Endothelial cell of umbilical vein (primary cell): ENCODE measurements at regions not wholly inside any gene's neighbourhood (a gene's known extent, or its start where the extent isn't known, plus 50 kb on each side); places are given as distances from the start of the nearest gene placed in this dataset.

ENCODE experiments used
- BruUV-seq: library from RNA; stranded (reverse); fragments of 400-500 nt; replicated peaks from 2 replicates; lab custom pipeline; 2021; lab: Mats Ljungman, UMichigan
- CTCF ChIA-PET: fragments of 300-600, 350-600 bp; sonication (Branson Sonifier 250); formaldehyde crosslinking; loops from one replicate; lab custom pipeline; 2021; ENCODE audit warnings: antibody characterized with exemption, inconsistent platforms; lab: Charles Lee
- POLR2A ChIA-PET: fragments of 300-600, 350-600 bp; sonication (Branson Sonifier 250); formaldehyde crosslinking; loops from one replicate; lab custom pipeline; 2021; ENCODE audit warnings: antibody characterized with exemption, inconsistent platforms; lab: Charles Lee
- DNase-seq: peaks from one replicate; pipeline ENCODE4 v3.0.0-alpha.2; 2011; ENCODE audit warnings: low read depth, low spot score
- FAIRE-seq: peaks from 2 replicates; lab custom pipeline; 2011; peaks lifted over from hg19 to GRCh38; lab: Jason Lieb, UNC
- H2AFZ ChIP-seq: 2 replicates; pipeline ENCODE4 v1.6.0; 2012; ENCODE audit warnings: low read depth, low read length, control low read depth, inconsistent platforms
- H3K27ac ChIP-seq: 2 replicates; pipeline ENCODE4 v1.5.1; 2011; ENCODE audit warnings: low read depth, mild to moderate bottlenecking, control low read depth, low read length, moderate library complexity; ENCODE audit not compliant: insufficient read depth
- H3K27me3 ChIP-seq, 2 experiments: 2 replicates each; pipeline versions ENCODE4 v1.6.0 to v1.6.1; 2011; ENCODE audit warnings: low read length in 2 of 2, mixed read lengths in 1 of 2; ENCODE audit not compliant: control insufficient read depth in 2 of 2, insufficient read depth in 2 of 2
- H3K36me3 ChIP-seq, 2 experiments: 2 replicates in 1 of 2; 3 replicates in 1 of 2; pipeline ENCODE4 v1.5.1; 2011; ENCODE audit warnings: low read length in 2 of 2, mild to moderate bottlenecking in 1 of 2, moderate library complexity in 1 of 2; ENCODE audit not compliant: control insufficient read depth in 2 of 2, insufficient read depth in 2 of 2; ENCODE audit errors: extremely low read depth in 1 of 2
- H3K4me1 ChIP-seq: 3 replicates; pipeline ENCODE4 v1.5.1; 2011; ENCODE audit warnings: mild to moderate bottlenecking, low read length; ENCODE audit not compliant: control insufficient read depth, insufficient read depth; ENCODE audit errors: extremely low read depth
- H3K4me2 ChIP-seq: 2 replicates; pipeline ENCODE4 v1.6.1; 2011; ENCODE audit warnings: low read length, control low read depth, mixed read lengths; ENCODE audit not compliant: insufficient read depth
- H3K4me3 ChIP-seq, 3 experiments: fragments of 200-600 bp in 1 of 3; sonication (generic), shearing (Covaris generic) in 1 of 3; replicated peaks in 1 of 3; 2 replicates each; pipeline ENCODE4 v1.5.1; 2011 to 2016; ENCODE audit warnings: control low read depth in 3 of 3, low read length in 3 of 3, mild to moderate bottlenecking in 2 of 3, inconsistent platforms in 1 of 3, low read depth in 1 of 3, moderate library complexity in 1 of 3; ENCODE audit not compliant: insufficient read depth in 1 of 3
- H3K79me2 ChIP-seq: 2 replicates; pipeline ENCODE4 v1.6.0; 2012; ENCODE audit warnings: low read length, inconsistent platforms; ENCODE audit not compliant: control insufficient read depth, insufficient read depth
- H3K9ac ChIP-seq: replicated peaks from 2 replicates; pipeline ENCODE3; 2011; ENCODE audit warnings: low read length, control low read depth; ENCODE audit not compliant: insufficient read depth; ENCODE audit errors: extremely low read depth
- H3K9me1 ChIP-seq: replicated peaks from 3 replicates; pipeline ENCODE4 v1.6.0; 2011; ENCODE audit warnings: mild to moderate bottlenecking, low read length; ENCODE audit not compliant: control insufficient read depth, insufficient read depth; ENCODE audit errors: extremely low read depth
- H3K9me3 ChIP-seq: replicated peaks from 2 replicates; pipeline ENCODE4 v1.5.1; 2012; ENCODE audit warnings: low read length, inconsistent platforms; ENCODE audit not compliant: control insufficient read depth, insufficient read depth
- H4K20me1 ChIP-seq: replicated peaks from 2 replicates; pipeline ENCODE3; 2011; ENCODE audit warnings: mild to moderate bottlenecking, low read length; ENCODE audit not compliant: control insufficient read depth, insufficient read depth; ENCODE audit errors: extremely low read depth
- CTCF ChIP-seq, 2 donors: IDR thresholded peaks; 1 replicate in 1 of 2; 2 replicates in 1 of 2; pipeline ENCODE4 v1.5.1; 2011; ENCODE audit warnings: low read length in 2 of 2, mild to moderate bottlenecking in 2 of 2, moderate library complexity in 2 of 2, control low read depth in 1 of 2, inconsistent platforms in 1 of 2, low read depth in 1 of 2; ENCODE audit not compliant: insufficient read depth in 1 of 2; ENCODE audit errors: extremely low read depth in 1 of 2
- EZH2 ChIP-seq: IDR thresholded peaks from 2 replicates; pipeline ENCODE4 v1.6.1; 2012; ENCODE audit warnings: borderline replicate concordance, low read depth, mild to moderate bottlenecking, moderate library complexity, low read length, inconsistent platforms; ENCODE audit not compliant: severe bottlenecking
- FOS ChIP-seq: IDR thresholded peaks from 2 replicates; pipeline ENCODE4 v1.6.1; 2011; ENCODE audit warnings: mild to moderate bottlenecking, low read length, moderate library complexity, borderline replicate concordance; ENCODE audit not compliant: insufficient read depth
- GATA2 ChIP-seq: IDR thresholded peaks from 2 replicates; pipeline ENCODE4 v1.7.0; 2011; ENCODE audit warnings: low read depth, mild to moderate bottlenecking, moderate library complexity, mixed read lengths, low read length; ENCODE audit not compliant: insufficient read length, insufficient read depth
- JUN ChIP-seq: IDR thresholded peaks from 2 replicates; pipeline ENCODE4 v1.6.1; 2011; ENCODE audit warnings: borderline replicate concordance, low read depth; ENCODE audit not compliant: insufficient read length, insufficient read depth
- MYC ChIP-seq: IDR thresholded peaks from one replicate; pipeline ENCODE4 v1.6.1; 2011; ENCODE audit warnings: mild to moderate bottlenecking, low read depth, low read length
- POLR2A ChIP-seq: IDR thresholded peaks from 2 replicates; pipeline ENCODE4 v1.6.1; 2012; ENCODE audit warnings: low read depth, mild to moderate bottlenecking, control low read depth, low read length
- POLR2AphosphoS5 ChIP-seq: IDR thresholded peaks from 2 replicates; pipeline ENCODE4 v1.6.1; 2012; ENCODE audit warnings: low read depth, mild to moderate bottlenecking, control low read depth, low read length, moderate library complexity; ENCODE audit not compliant: insufficient read depth
- dilution Hi-C: fragments of 300-500 bp; cut with MboI; formaldehyde crosslinking; loops from one replicate; pipeline ENCODE4 v1.15.0; 2019; ENCODE audit warnings: low sequenced_read_pairs; ENCODE audit not compliant: extremely low pct_ligation_motif_present
- intact Hi-C: fragments of 100-400 bp; cut with micrococcal nuclease; formaldehyde crosslinking; loops from one replicate; pipeline ENCODE4 v1.10.0; 2022
- TF ChIP-seq, protein P1 (sequence below): IDR thresholded peaks from 2 replicates; pipeline ENCODE4 v1.6.1; 2011; ENCODE audit not compliant: insufficient read depth, insufficient read length

- ChIA-PET CTCF (interaction anchor here (1.5 kb wide), 1 partner anchor 195 kb away, joined by 3 read pairs; no protein-coding TSS in a partner anchor), POLR2A (no interaction called here)
- H3K9me3 ChIP-seq = no peaks in the 10 kb centered on the region
- H3K79me2 ChIP-seq = no peaks in the 10 kb centered on the region
- FAIRE-seq = no peak
- no peak overlapping the region for H3K27ac ChIP-seq
- no peak overlapping the region for H3K9ac ChIP-seq
- H3K27me3 ChIP-seq = no peaks in the 10 kb centered on the region
- H3K36me3 ChIP-seq = no peaks in the 10 kb centered on the region
- no peak for TF ChIP-seq FOS
- TF ChIP-seq, protein P1, sequence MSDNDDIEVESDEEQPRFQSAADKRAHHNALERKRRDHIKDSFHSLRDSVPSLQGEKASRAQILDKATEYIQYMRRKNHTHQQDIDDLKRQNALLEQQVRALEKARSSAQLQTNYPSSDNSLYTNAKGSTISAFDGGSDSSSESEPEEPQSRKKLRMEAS = no peak
- no peak for TF ChIP-seq POLR2AphosphoS5
- no peak for TF ChIP-seq MYC
- no peak for TF ChIP-seq GATA2
- no peak for TF ChIP-seq CTCF (IDR thresholded peaks at IDR 0.05; ENCODE audit: extremely low read depth in 1 of 2, insufficient read depth in 1 of 2, low read depth in 1 of 2, low read length in 2 of 2)
- no peak for TF ChIP-seq JUN
- TF ChIP-seq EZH2 = no peak
- TF ChIP-seq POLR2A = no peak
- no peak for DNase-seq
- BruUV-seq = no TSS peak
- no peaks in the 10 kb centered on the region for H3K9me1 ChIP-seq
- no peak overlapping the region for H3K4me2 ChIP-seq
- intact Hi-C loops (no loop called here), dilution Hi-C loops (no loop called here)
- no peak overlapping the region for H3K4me3 ChIP-seq
- no peak overlapping the region for H2AFZ ChIP-seq
- H4K20me1 ChIP-seq = no peaks in the 10 kb centered on the region
- H3K4me1 ChIP-seq = no peaks in the 10 kb centered on the region
These were observed 459.7 kb upstream of the PTCHD4 start for GRCh38 chr6:48570656-48571055.
